Stimulated activated CD8-positive, alpha-beta memory T cell treated with anti-CD3 and anti-CD28 coated beads, Interleukin-15, amount 100 ng/mL, for 24 hours (primary cell): ENCODE measurements at regions not wholly inside any gene's neighbourhood (a gene's known extent, or its start where the extent isn't known, plus 50 kb on each side); places are given as distances from the start of the nearest gene placed in this dataset.

Source experiments
- DNase-seq: peaks from one replicate; pipeline ENCODE4 v3.0.0-alpha.2; 2020; ENCODE audit warnings: low read depth

GRCh38 chr5:69030358-69031062 is 63.3 kb upstream of the SLC30A5 start:
- DNase-seq, result no peak

GRCh38 chr5:69032009-69032408 is 61.8 kb upstream of the SLC30A5 start:
- DNase-seq, result no peak

- no peak for DNase-seq
Measured at GRCh38 chr5:69033690-69034089, 60.1 kb upstream of the SLC30A5 start.

GRCh38 chr5:69034898-69035297 is 58.9 kb upstream of the SLC30A5 start:
- no peak for DNase-seq

DNA sequence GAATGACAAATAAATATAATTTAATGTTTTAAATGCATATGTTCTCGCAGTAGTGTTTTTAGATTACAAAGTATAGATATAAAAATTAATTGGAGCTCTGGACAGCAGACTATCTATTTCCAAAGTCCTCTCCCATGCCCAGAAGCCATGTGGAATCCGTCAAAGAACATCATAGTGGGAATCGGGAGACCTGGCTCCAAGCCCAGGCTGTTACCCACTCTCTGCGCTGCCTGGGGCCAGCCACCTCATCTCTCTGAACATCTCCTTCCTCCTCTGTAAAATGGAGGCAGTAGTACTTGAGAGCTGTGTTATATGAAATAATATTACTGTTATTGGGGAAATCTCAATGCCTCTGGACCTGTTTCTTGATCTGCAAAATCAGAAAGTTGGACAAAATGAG is 58.1 kb upstream of the SLC30A5 start:
- no peak for DNase-seq

- DNase-seq, result no peak
Measured at GRCh38 chr5:69038539-69038938, 55.3 kb upstream of the SLC30A5 start.

- DNase-seq, result no peak
Measured at GRCh38 chr5:69039829-69040228, 54.0 kb upstream of the SLC30A5 start.

- no peak for DNase-seq
Measured at GRCh38 chr5:69042500-69042899, 51.3 kb upstream of the SLC30A5 start.

- peak; percentile 31 for DNase-seq
Measured at GRCh38 chr5:69042915-69043654, 50.7 kb upstream of the SLC30A5 start.

DNA sequence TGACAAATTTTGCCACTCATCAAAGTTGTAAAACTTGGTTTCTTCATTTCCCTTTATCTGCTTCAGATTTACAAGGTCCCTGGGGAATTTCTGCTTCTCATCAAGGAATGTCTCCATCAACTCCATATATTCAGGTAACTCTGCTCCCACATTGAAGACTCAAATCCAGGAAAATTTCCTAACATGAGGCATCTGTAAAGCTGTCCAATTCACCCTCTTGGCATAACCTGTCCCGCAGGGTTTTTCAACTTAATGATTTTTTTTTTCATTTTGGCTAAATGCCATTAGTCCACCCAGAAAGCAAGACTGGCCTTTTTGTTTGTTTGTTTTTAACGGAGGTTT is 50.2 kb upstream of the SLC30A5 start:
- DNase-seq, result no peak
